ENCODE measurements at regions not wholly inside any gene's neighbourhood (a gene's known extent, or its start where the extent isn't known, plus 50 kb on each side); places are given as distances from the start of the nearest gene placed in this dataset.
"Not testable (repeated sequence)": the region's sequence is repeated elsewhere in the genome, so short reads cannot be mapped to it uniquely, and the experiment has no call there.

- no peak for DNase-seq (ENCODE audit: low read depth)
- H3K4me3 ChIP-seq (ENCODE audit: low read length) = no peak overlapping the region
- no peak for TF ChIP-seq CTCF (conservative IDR thresholded peaks at IDR 0.05; ENCODE audit: low read depth, low read length)
Observed at GRCh38 chr5:103391659-103392058, 133.1 kb downstream of the MACIR start.

- no peak for DNase-seq (ENCODE audit: low read depth)
- no peak for TF ChIP-seq CTCF (conservative IDR thresholded peaks at IDR 0.05; ENCODE audit: low read depth, low read length)
- no peak overlapping the region for H3K4me3 ChIP-seq (ENCODE audit: low read length)
Observed at GRCh38 chr5:103389846-103390245, 131.3 kb downstream of the MACIR start.

- no peak for DNase-seq (ENCODE audit: low read depth)
- TF ChIP-seq CTCF (conservative IDR thresholded peaks at IDR 0.05; ENCODE audit: low read depth, low read length) = no peak
- no peak overlapping the region for H3K4me3 ChIP-seq (ENCODE audit: low read length)
Observed at GRCh38 chr5:103389357-103389756, 130.8 kb downstream of the MACIR start.

- DNase-seq (ENCODE audit: low read depth) = no peak
- TF ChIP-seq CTCF (conservative IDR thresholded peaks at IDR 0.05; ENCODE audit: low read depth, low read length) = peak; percentile 41
- no peak overlapping the region for H3K4me3 ChIP-seq (ENCODE audit: low read length)
Observed at GRCh38 chr5:103385722-103386121, 127.2 kb downstream of the MACIR start.

- not testable (repeated sequence) for DNase-seq (ENCODE audit: low read depth); H3K4me3 ChIP-seq (ENCODE audit: low read length)
Observed at GRCh38 chr5:103377638-103378037, 119.1 kb downstream of the MACIR start.

- no peak for DNase-seq (ENCODE audit: low read depth)
- no peak overlapping the region for H3K4me3 ChIP-seq (ENCODE audit: low read length)
- no peak for TF ChIP-seq CTCF (conservative IDR thresholded peaks at IDR 0.05; ENCODE audit: low read depth, low read length)
Observed at GRCh38 chr5:103375863-103376591, 117.5 kb downstream of the MACIR start.

GRCh38 chr5:103375350-103375749, 116.8 kb downstream of the MACIR start:
- H3K4me3 ChIP-seq (ENCODE audit: low read length) = no peak overlapping the region
- peak; percentile 39 for TF ChIP-seq CTCF (conservative IDR thresholded peaks at IDR 0.05; ENCODE audit: low read depth, low read length)
- DNase-seq (ENCODE audit: low read depth) = peak; percentile 56

Measured in retinal pigment epithelial cell (primary cell).